Smooth muscle cell (in vitro differentiated cells): ENCODE measurements at regions not wholly inside any gene's neighbourhood (a gene's known extent, or its start where the extent isn't known, plus 50 kb on each side); places are given as distances from the start of the nearest gene placed in this dataset.

Experiments used
- DNase-seq: peaks from one replicate; lab custom pipeline; 2025; ENCODE audit not compliant: unreplicated experiment; lab: John Stamatoyannopoulos, UW
- H2AFZ ChIP-seq: fragments of 200-600 bp; sonication (generic); 2 replicates; pipeline ENCODE4 v1.6.0; 2016; ENCODE audit warnings: antibody characterized with exemption, low read depth, mild to moderate bottlenecking
- H3F3A ChIP-seq: fragments of 200-600 bp; sonication (generic); 2 replicates; pipeline ENCODE4 v1.6.0; 2017; ENCODE audit warnings: antibody characterized with exemption, low read depth
- H3K27ac ChIP-seq: fragments of 200-600 bp; sonication (generic); 2 replicates; pipeline ENCODE4 v1.5.1; 2016; ENCODE audit warnings: low read depth, mild to moderate bottlenecking
- H3K27me3 ChIP-seq: fragments of 200-600 bp; sonication (generic); 2 replicates; pipeline ENCODE4 v1.6.1; 2016; ENCODE audit warnings: low read depth, mild to moderate bottlenecking
- H3K36me3 ChIP-seq: fragments of 200-600 bp; sonication (generic); 2 replicates; pipeline ENCODE4 v1.5.1; 2016; ENCODE audit warnings: low read depth
- H3K4me1 ChIP-seq: fragments of 200-600 bp; sonication (generic); 2 replicates; pipeline ENCODE4 v1.5.1; 2016; ENCODE audit warnings: low read depth
- H3K4me2 ChIP-seq: fragments of 200-600 bp; sonication (generic); 2 replicates; pipeline ENCODE4 v1.6.0; 2016; ENCODE audit warnings: mild to moderate bottlenecking
- H3K4me3 ChIP-seq: fragments of 200-600 bp; sonication (generic); 2 replicates; pipeline ENCODE4 v1.5.1; 2016; ENCODE audit warnings: mild to moderate bottlenecking
- H3K79me2 ChIP-seq: fragments of 200-600 bp; sonication (generic); 2 replicates; pipeline ENCODE4 v1.6.0; 2016; ENCODE audit warnings: low read depth, mild to moderate bottlenecking
- H3K9ac ChIP-seq: fragments of 200-600 bp; sonication (generic); 2 replicates; pipeline ENCODE4 v1.6.0; 2016; ENCODE audit warnings: low read depth
- H3K9me3 ChIP-seq: fragments of 200-600 bp; sonication (generic); replicated peaks from 2 replicates; pipeline ENCODE4 v1.5.1; 2016; ENCODE audit warnings: low read depth
- H4K20me1 ChIP-seq: fragments of 200-600 bp; sonication (generic); 2 replicates; pipeline ENCODE4 v1.6.0; 2016; ENCODE audit warnings: low read depth
- WGBS: methylation state at CpG from one replicate; pipeline ENCODE4 v1.1.7; 2016; ENCODE audit warnings: low lambda C conversion rate; 5-methylcytosine and 5-hydroxymethylcytosine counted together
- TF ChIP-seq, protein P1 (sequence below): fragments of 200-600 bp; sonication (generic); IDR thresholded peaks from 2 replicates; pipeline ENCODE4 v1.5.1; 2017; ENCODE audit warnings: borderline replicate concordance, mild to moderate bottlenecking, antibody characterized with exemption; ENCODE audit not compliant: insufficient read depth, poor library complexity, severe bottlenecking

DNA sequence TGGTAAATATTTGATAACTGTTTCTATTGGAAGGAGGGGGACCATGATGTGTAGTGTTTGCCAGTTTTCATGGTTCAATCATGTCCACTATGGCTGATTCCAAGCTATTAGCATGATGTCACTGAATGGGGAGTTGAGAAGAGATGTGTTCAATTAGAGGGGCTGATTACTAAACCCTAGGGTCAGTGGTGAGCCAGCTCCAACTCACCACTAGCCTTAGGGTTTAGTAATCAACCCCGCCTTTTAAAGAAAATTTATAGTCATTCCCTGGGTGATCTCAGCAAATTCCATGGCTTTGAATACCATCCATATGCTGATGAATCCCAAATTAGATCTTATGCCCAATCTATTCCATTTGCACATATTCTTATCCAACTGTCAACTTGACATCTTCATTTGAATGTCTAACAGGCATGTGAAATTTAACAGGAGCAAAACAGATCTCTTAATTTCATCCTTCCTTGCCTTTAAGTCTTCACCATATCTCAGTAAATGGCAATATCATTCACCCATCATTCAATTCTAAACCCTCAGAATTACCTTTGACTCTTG, 98.8 kb downstream of the GCNT1 start:
- Histone ChIP-seq H3K9me3 (no peaks in the 10 kb centered on the region), H3K4me3 (no peak overlapping the region), H3K79me2 (no peaks in the 10 kb centered on the region), H3F3A (peaks cover 20% of the 10 kb centered on the region), H3K27me3 (no peaks in the 10 kb centered on the region), H3K4me1 (peaks cover 15% of the 10 kb centered on the region), H3K36me3 (no peaks in the 10 kb centered on the region), H3K27ac (no peak overlapping the region), H3K9ac (no peak overlapping the region), H3K4me2 (no peak overlapping the region), H2AFZ (no peak overlapping the region), H4K20me1 (no peaks in the 10 kb centered on the region)
- TF ChIP-seq, protein P1, sequence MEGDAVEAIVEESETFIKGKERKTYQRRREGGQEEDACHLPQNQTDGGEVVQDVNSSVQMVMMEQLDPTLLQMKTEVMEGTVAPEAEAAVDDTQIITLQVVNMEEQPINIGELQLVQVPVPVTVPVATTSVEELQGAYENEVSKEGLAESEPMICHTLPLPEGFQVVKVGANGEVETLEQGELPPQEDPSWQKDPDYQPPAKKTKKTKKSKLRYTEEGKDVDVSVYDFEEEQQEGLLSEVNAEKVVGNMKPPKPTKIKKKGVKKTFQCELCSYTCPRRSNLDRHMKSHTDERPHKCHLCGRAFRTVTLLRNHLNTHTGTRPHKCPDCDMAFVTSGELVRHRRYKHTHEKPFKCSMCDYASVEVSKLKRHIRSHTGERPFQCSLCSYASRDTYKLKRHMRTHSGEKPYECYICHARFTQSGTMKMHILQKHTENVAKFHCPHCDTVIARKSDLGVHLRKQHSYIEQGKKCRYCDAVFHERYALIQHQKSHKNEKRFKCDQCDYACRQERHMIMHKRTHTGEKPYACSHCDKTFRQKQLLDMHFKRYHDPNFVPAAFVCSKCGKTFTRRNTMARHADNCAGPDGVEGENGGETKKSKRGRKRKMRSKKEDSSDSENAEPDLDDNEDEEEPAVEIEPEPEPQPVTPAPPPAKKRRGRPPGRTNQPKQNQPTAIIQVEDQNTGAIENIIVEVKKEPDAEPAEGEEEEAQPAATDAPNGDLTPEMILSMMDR, result no peak
- 61% methylated on average over 1 of the region's 1 CpG for WGBS
- no peak for DNase-seq

DNA sequence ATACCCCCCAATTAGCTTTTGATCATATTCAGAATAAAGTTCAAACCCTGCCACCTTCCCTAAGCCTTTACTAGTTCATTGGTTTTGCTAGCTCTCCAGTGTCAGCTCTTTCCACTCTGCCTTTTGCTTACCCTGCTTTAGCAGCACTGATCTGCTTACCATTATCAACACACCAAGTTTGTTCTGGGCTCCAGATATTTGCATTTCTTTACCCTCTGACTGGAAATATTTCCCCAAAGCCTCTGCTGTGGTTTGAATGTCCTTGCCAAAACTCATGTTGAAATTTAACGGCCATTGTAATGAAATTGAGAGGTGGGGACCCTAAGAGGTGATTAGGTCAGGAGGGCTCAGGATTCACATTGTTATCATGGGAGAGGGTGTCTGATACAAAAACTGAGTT, 99.5 kb downstream of the GCNT1 start:
- TF ChIP-seq, protein P1, result no peak
- H3K4me3 ChIP-seq, result no peak overlapping the region
- no peaks in the 10 kb centered on the region for H3K27me3 ChIP-seq
- H3K4me2 ChIP-seq, result no peak overlapping the region
- no peaks in the 10 kb centered on the region for H3K79me2 ChIP-seq
- H2AFZ ChIP-seq, result no peak overlapping the region
- DNase-seq, result no peak
- no peak overlapping the region for H3K9ac ChIP-seq
- peaks cover 18% of the 10 kb centered on the region for H3K4me1 ChIP-seq
- no peaks in the 10 kb centered on the region for H4K20me1 ChIP-seq
- no peaks in the 10 kb centered on the region for H3K36me3 ChIP-seq
- peaks cover 20% of the 10 kb centered on the region for H3F3A ChIP-seq
- H3K9me3 ChIP-seq, result no peaks in the 10 kb centered on the region
- WGBS, result 50% methylated on average over 1 of the region's 1 CpG
- no peak overlapping the region for H3K27ac ChIP-seq

DNA sequence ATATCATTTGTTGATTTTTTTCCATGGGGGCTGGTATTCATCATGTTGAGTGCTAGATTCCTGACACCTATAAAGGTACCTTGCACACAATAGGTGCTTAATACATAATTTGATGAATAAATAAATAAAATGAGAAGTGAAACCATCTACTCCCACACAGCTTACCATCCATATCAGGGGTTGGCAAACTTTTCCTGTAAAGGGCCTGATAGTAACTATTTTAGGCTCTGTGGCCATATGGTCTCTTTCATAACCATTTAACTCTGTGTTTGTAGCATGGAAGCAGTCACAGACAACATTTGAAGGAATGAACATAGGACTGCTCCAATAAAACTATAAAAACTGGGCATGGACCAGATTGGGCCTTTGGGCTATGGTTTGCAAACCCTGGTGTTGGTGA, 100.3 kb downstream of the GCNT1 start:
- no peaks in the 10 kb centered on the region for H3K36me3 ChIP-seq
- H3K27ac ChIP-seq, result peak overlapping the region; percentile 66
- H3K79me2 ChIP-seq, result no peaks in the 10 kb centered on the region
- DNase-seq, result no peak
- H3K9me3 ChIP-seq, result no peaks in the 10 kb centered on the region
- H3K9ac ChIP-seq, result no peak overlapping the region
- H3K4me3 ChIP-seq, result no peak overlapping the region
- TF ChIP-seq, protein P1, result no peak
- peak overlapping the region; percentile 56 for H3K4me2 ChIP-seq
- H2AFZ ChIP-seq, result no peak overlapping the region
- H3K4me1 ChIP-seq, result peaks cover 18% of the 10 kb centered on the region
- no peaks in the 10 kb centered on the region for H4K20me1 ChIP-seq
- no peaks in the 10 kb centered on the region for H3K27me3 ChIP-seq
- peaks cover 20% of the 10 kb centered on the region for H3F3A ChIP-seq

DNA sequence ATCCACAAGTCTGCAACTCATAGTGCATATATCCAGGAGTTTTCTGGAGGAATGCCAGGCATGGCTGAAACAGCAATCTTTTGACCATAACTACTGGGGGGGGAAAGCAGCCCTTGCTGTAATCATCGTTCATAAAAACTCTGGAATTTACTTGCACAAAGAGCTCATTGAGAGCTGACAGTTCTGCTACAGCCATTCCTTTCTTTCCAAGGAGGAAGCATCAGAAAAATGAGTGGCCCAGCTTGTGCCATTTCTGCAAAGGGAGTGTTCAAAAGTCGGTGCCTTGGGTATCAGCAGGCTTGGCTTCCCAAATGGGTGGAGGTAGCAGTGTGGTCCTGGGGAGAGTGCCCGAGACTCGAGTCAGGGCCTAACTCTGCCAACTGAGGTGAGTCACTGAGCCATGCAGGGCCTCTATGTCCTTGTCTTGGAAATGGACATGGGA, 101.5 kb downstream of the GCNT1 start:
- Histone ChIP-seq H3K79me2 (no peaks in the 10 kb centered on the region), H3K36me3 (no peaks in the 10 kb centered on the region), H3K27me3 (no peaks in the 10 kb centered on the region), H3K27ac (peak overlapping the region; percentile 66), H3K9ac (no peak overlapping the region), H3K4me2 (peak overlapping the region; percentile 56), H3K9me3 (no peaks in the 10 kb centered on the region), H3K4me3 (no peak overlapping the region), H4K20me1 (no peaks in the 10 kb centered on the region), H3K4me1 (peaks cover 18% of the 10 kb centered on the region), H3F3A (peaks cover 20% of the 10 kb centered on the region), H2AFZ (no peak overlapping the region)
- TF ChIP-seq, protein P1, result no peak
- WGBS, result 30% methylated on average over 4 of the region's 4 CpGs
- DNase-seq, result no peak
